OCI-LY7 (cell line): ENCODE measurements at regions not wholly inside any gene's neighbourhood (a gene's known extent, or its start where the extent isn't known, plus 50 kb on each side); places are given as distances from the start of the nearest gene placed in this dataset.

Source experiments
- CTCF ChIP-seq: fragments of 200-600 bp; sonication (generic); conservative IDR thresholded peaks from 2 replicates; pipeline ENCODE4 v1.5.1; 2014; ENCODE audit warnings: mild to moderate bottlenecking, antibody characterized with exemption, low read length, moderate library complexity, mixed read lengths
- EZH2phosphoT487 ChIP-seq: fragments of 200-600 bp; sonication (generic); IDR thresholded peaks from 2 replicates; pipeline ENCODE4 v1.6.1; 2018; ENCODE audit warnings: low read depth, borderline replicate concordance, mild to moderate bottlenecking, mixed run types, antibody characterized with exemption, low read length, moderate library complexity, mixed read lengths

GRCh38 chr1:178579095-178579494, 66.2 kb downstream of the TEX35 start:
- TF ChIP-seq CTCF = no peak
- TF ChIP-seq EZH2phosphoT487 = no peak
